GM19372 (cell line): ENCODE measurements at regions not wholly inside any gene's neighbourhood (a gene's known extent, or its start where the extent isn't known, plus 50 kb on each side); places are given as distances from the start of the nearest gene placed in this dataset.
"Not testable (repeated sequence)": the region's sequence is repeated elsewhere in the genome, so short reads cannot be mapped to it uniquely, and the experiment has no call there.

Experiments
- ATAC-seq: cut with Tn5 transposase; IDR thresholded peaks from one replicate; pipeline ENCODE4 v1.9.1; 2021; ENCODE audit warnings: mild to moderate bottlenecking, low read depth, moderate library complexity; ENCODE audit not compliant: unreplicated experiment

GRCh38 chr18:54433368-54433767 is 75.7 kb downstream of the C18orf54 start:
- ATAC-seq, result no peak

GRCh38 chr18:54433857-54434256 is 76.2 kb downstream of the C18orf54 start:
- no peak for ATAC-seq

- no peak for ATAC-seq
Observed at GRCh38 chr18:54434453-54434852, 76.7 kb downstream of the C18orf54 start.

- no peak for ATAC-seq
Observed at GRCh38 chr18:54436501-54436900, 78.8 kb downstream of the C18orf54 start.

- ATAC-seq, result no peak
Observed at GRCh38 chr18:54440292-54440691, 82.6 kb downstream of the C18orf54 start.

- ATAC-seq, result peak; percentile 73
Observed at GRCh38 chr18:54444319-54444914, 86.7 kb downstream of the C18orf54 start.

GRCh38 chr18:54453996-54454395 is 96.3 kb downstream of the C18orf54 start:
- ATAC-seq, result no peak

- ATAC-seq, result no peak
Observed at GRCh38 chr18:54465502-54465901, 107.8 kb downstream of the C18orf54 start.

GRCh38 chr18:54466248-54467005 is 108.7 kb downstream of the C18orf54 start:
- ATAC-seq, result no peak

- no peak for ATAC-seq
Observed at GRCh38 chr18:54479365-54479764, 111.7 kb upstream of the DYNAP start.

GRCh38 chr18:54480616-54481015 is 110.4 kb upstream of the DYNAP start:
- no peak for ATAC-seq

GRCh38 chr18:54502451-54502850 is 88.6 kb upstream of the DYNAP start:
- not testable (repeated sequence) for ATAC-seq

- no peak for ATAC-seq
Observed at GRCh38 chr18:54503131-54503894, 87.7 kb upstream of the DYNAP start.

GRCh38 chr18:54506516-54507261 is 84.4 kb upstream of the DYNAP start:
- ATAC-seq, result no peak

- no peak for ATAC-seq
Observed at GRCh38 chr18:54509793-54510192, 81.3 kb upstream of the DYNAP start.

- no peak for ATAC-seq
Observed at GRCh38 chr18:54515149-54515548, 75.9 kb upstream of the DYNAP start.

- no peak for ATAC-seq
Observed at GRCh38 chr18:54517521-54517920, 73.5 kb upstream of the DYNAP start.

- ATAC-seq, result no peak
Observed at GRCh38 chr18:54521846-54522245, 69.2 kb upstream of the DYNAP start.

- no peak for ATAC-seq
Observed at GRCh38 chr18:54528942-54529376, 62.1 kb upstream of the DYNAP start.

GRCh38 chr18:54529444-54529843 is 61.6 kb upstream of the DYNAP start:
- no peak for ATAC-seq

- ATAC-seq, result no peak
Observed at GRCh38 chr18:54530285-54530684, 60.8 kb upstream of the DYNAP start.
